AG09309 (cell line): ENCODE measurements at regions not wholly inside any gene's neighbourhood (a gene's known extent, or its start where the extent isn't known, plus 50 kb on each side); places are given as distances from the start of the nearest gene placed in this dataset.

Source experiments
- DNase-seq: peaks from one replicate; pipeline ENCODE4 v3.0.0-alpha.2; 2010; ENCODE audit warnings: low read depth
- H3K4me3 ChIP-seq: 2 replicates; pipeline ENCODE4 v1.5.1; 2011; ENCODE audit warnings: mild to moderate bottlenecking, low read depth, low read length, moderate library complexity; ENCODE audit not compliant: control insufficient read depth
- CTCF ChIP-seq: IDR thresholded peaks from 2 replicates; pipeline ENCODE4 v1.5.1; 2011; ENCODE audit warnings: mild to moderate bottlenecking, low read depth, low read length, inconsistent platforms; ENCODE audit not compliant: insufficient read depth, control insufficient read depth; ENCODE audit errors: missing control alignments

DNA sequence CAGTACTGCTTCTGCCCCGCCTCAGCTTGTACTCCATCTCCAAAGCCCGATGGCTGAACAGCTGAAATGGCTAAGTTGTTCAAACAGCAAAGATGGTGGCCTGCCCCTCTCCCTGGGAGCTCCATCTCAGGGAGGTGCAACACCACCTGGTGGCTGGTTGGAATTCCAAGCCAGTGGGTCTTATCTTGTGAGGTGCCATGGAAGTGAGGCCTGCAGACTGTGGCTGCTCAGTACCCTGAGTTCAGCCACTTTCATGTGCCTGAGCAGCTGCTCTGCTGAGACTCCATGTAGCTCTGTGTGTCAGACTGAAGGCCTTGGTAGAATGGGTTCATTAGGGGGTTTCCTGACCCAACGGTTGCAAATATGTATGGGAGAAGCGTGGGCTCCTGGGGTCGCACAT, 67.3 kb upstream of the SPRY2 start:
- DNase-seq = no peak
- H3K4me3 ChIP-seq = no peak overlapping the region
- TF ChIP-seq CTCF = no peak

- TF ChIP-seq CTCF = no peak
- no peak for DNase-seq
- no peak overlapping the region for H3K4me3 ChIP-seq
Measured at GRCh38 chr13:80400865-80401426, 60.0 kb upstream of the SPRY2 start.

GRCh38 chr13:80400164-80400864, 59.4 kb upstream of the SPRY2 start:
- no peak for DNase-seq
- no peak overlapping the region for H3K4me3 ChIP-seq
- TF ChIP-seq CTCF = no peak

DNA sequence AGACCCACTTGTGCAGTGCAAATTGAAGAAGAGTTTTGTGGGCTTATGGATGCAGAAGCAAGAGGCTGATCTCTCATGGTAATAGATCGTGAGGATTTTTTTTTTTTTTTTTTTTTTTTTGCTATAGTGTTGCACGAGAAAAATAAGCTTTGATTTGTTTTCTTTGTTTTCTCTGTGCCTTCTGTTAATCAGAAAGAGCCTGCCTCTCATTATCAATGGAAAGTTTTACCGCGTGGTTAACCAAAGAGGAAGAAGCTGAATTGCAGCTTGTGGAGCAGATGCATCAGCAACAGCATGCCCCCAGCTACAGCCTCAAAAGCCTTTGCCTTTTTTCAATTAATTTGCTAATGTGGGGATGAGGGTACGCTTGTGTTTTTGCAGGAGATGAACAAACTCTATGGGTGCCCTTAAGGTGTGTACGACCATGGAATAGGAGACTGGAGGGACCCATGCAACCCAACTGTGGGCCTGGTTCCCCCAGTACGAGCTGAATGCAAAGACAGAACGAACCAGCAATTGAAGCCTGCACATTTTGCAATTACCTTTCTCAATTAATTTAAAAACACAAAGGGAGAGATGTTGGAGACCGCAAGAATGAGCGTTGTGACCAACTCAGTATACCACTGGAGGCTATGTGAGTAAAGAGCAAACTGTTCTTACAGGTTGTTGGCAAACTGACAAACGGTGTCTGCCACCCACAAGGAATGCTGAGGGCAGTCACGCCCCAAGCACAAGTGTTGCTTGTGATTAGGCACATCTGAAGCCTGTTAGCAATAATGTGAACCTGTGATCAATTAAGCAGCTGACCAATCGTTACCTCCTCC, 58.6 kb upstream of the SPRY2 start:
- H3K4me3 ChIP-seq = no peak overlapping the region
- no peak for TF ChIP-seq CTCF
- DNase-seq = no peak
